HG03095 (cell line): ENCODE measurements at regions not wholly inside any gene's neighbourhood (a gene's known extent, or its start where the extent isn't known, plus 50 kb on each side); places are given as distances from the start of the nearest gene placed in this dataset.
"Not testable (repeated sequence)": the region's sequence is repeated elsewhere in the genome, so short reads cannot be mapped to it uniquely, and the experiment has no call there.

ENCODE experiments used
- ATAC-seq: cut with Tn5 transposase; IDR thresholded peaks from one replicate; pipeline ENCODE4 v1.9.1; 2021; ENCODE audit warnings: moderate library complexity; ENCODE audit not compliant: unreplicated experiment

DNA sequence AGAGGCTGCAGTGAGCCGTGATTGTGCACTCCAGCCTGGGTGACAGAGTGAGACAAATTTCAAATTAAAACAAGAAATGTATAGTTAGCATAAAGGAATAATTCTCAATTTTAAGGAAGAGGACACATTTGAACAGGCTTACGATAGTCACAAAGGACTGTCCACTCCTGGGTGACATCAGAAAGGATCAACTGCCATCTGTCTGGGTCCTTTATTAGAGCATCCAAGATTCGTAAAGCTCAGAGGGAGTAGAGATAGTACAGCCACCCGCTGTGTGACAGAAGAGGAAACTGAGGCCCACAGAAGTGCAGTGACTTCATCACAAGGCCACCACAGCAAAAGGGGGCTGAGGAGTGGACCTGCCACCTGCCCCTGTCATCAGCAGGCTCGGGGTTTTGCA is 149.3 kb upstream of the RBPJ start:
- ATAC-seq, result no peak

DNA sequence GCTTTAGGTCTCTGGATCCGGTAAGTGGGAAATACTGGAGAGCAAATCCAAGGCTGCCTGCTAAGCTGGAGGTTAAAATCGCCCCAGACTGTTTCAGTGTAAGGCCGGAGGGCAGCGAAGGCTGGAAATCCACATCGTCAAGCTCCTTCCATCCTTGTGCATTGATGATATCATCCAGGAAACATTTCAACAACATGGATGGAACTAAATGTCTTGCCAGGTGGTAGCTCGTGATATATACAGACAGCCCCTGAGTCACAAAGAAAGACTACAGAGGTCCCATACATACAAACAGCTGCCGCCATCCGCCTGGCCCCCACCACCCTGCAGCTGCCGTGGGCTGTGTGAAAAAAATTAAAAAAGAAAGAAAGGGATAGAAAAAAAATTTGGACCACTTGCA is 148.9 kb upstream of the RBPJ start:
- no peak for ATAC-seq

DNA sequence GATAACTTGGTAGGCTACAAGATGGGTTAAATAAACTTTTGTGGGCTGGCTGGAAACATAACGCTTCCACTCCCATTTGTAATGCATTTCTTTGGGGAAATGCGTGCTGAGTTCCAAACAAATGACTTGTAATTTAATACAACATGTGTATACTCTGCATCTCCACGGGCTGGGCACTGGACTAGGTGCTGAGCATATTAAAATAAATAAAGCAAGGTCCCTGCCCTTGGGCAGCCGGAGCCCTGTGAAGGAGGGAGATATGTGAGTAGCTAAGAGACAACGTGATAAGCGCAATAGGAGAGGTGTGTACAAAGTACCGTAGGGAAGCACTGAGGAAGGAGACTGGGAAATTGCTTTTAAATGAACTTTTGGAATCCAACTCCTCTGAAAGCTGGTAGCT is 147.2 kb upstream of the RBPJ start:
- no peak for ATAC-seq

DNA sequence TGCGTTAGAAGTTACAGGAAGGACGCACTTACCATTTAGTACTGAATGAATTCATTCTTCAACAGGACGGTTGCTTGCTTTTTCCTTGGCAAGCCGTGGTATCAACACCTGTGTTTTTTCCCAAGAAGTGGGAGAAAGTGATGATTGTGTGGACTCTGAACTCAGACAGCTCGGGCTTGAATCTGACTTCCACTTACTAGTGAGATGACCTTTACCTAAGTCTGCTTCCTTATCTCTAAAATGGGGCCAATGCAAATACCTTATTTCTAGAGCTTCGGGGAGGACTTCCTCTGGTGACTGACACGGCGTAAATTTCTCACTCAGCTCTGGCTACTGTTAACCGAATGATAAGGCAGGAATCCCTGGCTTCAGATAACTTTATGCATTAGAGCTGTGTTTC is 146.8 kb upstream of the RBPJ start:
- ATAC-seq, result no peak

- ATAC-seq, result peak; percentile 37
Observed at GRCh38 chr4:26175006-26175786, 145.6 kb upstream of the RBPJ start.

DNA sequence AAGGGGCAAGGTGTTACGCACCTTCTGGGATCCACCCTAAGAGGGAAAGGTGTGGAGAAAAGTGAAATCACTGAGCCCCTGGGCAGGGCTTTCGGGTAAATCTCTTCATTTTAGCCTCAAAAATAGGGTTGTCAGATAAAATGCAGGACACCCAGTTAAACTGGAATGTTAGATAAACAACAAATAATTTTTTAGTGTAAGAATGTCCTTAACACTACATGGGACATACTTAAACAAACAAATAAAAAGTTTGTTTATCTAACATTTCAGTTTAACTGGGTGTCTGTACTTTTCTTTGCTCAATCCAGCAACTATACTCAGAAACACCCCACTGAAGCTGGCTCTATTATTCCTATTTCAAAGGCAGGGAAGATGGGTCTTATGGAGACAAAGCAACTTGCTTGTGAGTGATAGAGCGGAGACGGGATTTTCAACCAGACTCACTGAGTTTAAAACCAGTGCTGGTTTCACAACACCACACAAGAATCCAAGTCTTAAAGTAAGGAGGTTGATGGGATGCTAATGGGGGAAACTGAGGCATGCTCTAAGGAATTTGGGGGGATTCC is 144.8 kb upstream of the RBPJ start:
- no peak for ATAC-seq

- ATAC-seq, result no peak
Observed at GRCh38 chr4:26176598-26177149, 144.1 kb upstream of the RBPJ start.

DNA sequence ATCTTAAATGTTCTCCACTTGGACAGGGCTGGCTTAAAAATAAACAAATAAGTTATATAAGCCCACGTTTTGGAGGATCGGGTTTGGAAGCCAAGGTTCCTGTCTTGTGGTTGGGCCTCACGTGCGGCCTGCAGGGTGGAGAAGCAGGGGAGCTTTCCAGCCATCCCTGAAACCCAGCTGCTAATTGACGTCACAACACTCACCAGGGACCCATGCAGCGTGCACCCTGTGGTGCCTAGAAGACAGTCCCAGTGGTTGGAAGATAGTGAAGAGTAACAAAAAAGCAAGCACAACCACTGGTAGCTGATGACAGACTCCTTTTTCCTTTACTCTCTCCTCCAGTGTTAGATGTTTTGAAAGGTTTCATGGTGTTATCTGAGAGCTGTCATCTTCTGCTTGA is 142.0 kb upstream of the RBPJ start:
- no peak for ATAC-seq

GRCh38 chr4:26179316-26179760 is 141.5 kb upstream of the RBPJ start:
- ATAC-seq, result peak; percentile 64

DNA sequence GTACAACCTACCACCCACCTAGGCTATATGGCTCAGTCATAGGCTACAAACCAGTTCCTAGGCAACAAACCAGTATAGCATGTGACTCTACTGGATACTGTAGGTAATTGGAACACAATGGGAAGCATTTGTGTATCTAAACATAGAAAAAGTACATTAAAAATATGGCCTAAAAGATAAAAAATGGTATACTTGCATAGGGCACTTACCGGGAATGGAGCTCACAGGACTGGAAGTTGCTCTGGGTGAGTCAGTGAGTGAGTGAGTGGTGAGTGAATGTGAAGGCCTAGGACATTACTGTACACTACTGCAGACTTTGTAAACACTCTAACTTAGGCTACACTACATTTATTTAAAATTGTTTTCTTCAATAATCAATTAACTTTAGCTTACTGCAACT is 139.2 kb upstream of the RBPJ start:
- no peak for ATAC-seq

DNA sequence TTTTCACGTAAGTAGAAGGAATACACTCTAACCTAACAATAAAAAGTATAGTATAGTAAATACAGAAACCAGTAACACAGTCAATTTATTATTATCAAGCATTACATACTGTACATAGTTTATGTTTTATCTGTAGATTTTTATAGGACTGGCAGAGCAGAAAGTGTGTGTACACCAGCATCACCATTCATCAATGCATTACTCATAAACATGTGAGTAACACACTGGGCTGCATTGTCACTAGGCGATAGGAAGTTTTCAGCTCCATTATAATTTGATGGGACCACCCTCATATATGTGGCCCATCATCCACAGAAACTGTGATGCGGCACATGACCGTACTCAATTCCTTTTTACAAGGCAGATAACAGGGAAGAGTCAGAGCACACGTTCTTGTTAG is 137.8 kb upstream of the RBPJ start:
- no peak for ATAC-seq

DNA sequence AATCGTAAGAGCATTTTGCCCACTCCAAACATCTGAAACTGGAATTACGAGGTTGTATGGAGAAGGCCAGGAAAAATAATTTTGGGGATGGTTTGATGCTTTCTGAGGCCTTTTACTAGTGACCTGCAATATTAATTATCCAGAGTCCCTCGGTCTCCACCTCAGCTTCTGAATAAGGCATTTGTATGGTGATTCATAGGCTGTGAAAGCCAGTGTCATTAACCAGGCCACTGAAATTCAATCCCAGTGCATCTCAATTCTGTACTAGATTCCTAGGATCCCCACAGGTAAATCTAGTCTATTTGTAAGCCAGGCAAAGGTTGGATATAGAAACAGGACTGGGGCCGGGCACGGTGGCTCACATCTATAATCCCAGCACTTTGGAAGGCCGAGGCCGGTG is 135.4 kb upstream of the RBPJ start:
- no peak for ATAC-seq

- no peak for ATAC-seq
Observed at GRCh38 chr4:26191353-26191752, 129.5 kb upstream of the RBPJ start.

- peak; percentile 36 for ATAC-seq
Observed at GRCh38 chr4:26192899-26193869, 127.6 kb upstream of the RBPJ start.

GRCh38 chr4:26194764-26195163 is 126.0 kb upstream of the RBPJ start:
- ATAC-seq, result peak; percentile 46

DNA sequence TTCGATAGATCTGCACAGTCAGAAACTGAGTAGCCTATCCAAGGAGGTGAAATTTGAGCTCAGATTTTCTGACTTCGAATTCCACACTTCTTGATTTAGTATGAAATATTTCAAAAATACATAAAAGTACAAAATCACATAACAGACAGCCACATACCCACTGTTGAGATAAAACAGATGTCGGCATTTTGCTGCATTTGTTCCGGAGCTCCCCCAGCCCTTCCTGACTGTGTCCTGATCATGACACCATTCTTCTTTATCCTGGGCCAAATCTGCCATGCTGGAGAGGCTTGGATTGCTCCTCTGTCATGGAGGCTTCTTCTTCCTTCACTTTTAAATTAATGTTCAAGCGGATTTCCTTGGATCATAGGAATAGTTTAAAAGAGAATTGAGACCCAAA is 124.2 kb upstream of the RBPJ start:
- no peak for ATAC-seq

- ATAC-seq, result peak; percentile 72
Observed at GRCh38 chr4:26197018-26197779, 123.6 kb upstream of the RBPJ start.

DNA sequence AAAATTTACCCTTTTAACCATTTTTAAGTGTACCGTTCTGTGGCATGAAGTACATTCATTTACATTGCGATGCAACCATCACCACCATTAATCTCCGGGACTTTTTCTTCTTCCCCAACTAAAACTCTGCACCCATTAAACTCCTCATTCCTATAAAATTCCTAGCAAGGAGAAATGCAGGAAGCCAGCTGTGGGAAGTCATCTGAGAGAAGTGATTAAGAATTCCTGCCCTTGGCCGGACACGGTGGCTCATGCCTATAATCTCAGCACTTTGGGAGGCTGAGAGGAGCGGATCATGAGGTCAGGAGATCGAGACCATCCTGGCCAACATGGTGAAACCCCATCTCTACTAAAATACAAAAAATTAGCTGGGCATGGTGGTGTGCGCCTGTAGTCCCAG is 121.9 kb upstream of the RBPJ start:
- not testable (repeated sequence) for ATAC-seq

DNA sequence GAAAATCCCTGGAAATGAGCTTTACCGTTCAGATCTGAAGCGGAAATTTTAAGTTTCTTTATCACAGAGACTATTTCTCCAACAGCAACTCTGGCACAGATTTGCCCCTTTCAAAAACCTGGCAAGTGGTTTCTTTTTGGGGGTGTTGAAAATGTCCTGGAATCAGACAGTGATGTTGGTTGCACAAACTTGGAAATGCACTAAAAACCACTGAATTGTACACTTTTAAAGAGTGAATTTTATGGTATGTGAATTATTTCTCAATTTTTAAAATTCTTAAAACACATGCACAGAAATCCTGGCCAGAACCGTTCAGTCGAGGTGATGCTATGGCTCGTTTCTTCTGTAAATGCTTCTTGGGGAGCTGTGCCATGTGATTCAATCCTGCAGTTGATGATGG is 121.2 kb upstream of the RBPJ start:
- no peak for ATAC-seq

DNA sequence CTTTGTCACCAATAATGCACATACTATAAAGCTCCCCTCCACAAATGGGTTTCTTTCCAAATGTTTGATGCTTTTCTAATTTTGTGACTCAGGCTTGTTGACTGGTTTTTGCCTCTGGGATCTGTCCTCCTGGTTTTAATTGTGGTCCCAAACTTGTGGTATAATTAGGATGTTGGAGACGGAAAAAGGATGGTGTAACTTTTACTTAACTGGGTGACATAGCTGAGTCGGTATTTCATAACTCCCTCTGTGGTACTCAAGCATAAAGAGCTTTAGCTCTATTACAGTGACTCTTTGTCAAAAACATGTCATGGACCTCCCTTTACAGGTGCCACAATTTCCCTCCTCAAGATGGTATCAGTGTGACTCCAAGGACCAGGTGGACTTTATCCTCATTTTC is 119.7 kb upstream of the RBPJ start:
- no peak for ATAC-seq
